NCI-H774 (cell line): ENCODE measurements at regions not wholly inside any gene's neighbourhood (a gene's known extent, or its start where the extent isn't known, plus 50 kb on each side); places are given as distances from the start of the nearest gene placed in this dataset.

Experiments
- DNase-seq: peaks from one replicate; lab custom pipeline; 2025; lab: John Stamatoyannopoulos, UW

DNA sequence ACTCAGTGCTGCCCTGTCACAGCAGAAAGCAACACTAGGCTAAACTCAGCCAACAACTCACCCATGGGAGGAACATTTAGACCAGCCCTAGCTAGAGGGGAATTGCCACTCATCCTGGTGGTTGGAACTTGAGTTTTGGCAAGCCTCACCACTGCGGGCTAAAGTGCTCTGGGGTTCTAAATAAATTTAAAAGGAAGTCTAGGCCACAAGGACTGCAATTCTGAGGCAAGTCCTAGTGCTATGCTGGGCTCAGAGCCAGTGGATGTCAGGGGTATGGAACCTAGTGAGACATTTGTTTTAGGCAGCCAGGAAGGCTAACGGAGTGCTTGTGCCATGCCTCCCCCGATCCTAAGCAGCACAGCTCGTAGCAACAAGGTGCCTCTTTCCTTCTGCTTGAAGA lies 78.0 kb downstream of the RGS13 start:
- no peak for DNase-seq

DNA sequence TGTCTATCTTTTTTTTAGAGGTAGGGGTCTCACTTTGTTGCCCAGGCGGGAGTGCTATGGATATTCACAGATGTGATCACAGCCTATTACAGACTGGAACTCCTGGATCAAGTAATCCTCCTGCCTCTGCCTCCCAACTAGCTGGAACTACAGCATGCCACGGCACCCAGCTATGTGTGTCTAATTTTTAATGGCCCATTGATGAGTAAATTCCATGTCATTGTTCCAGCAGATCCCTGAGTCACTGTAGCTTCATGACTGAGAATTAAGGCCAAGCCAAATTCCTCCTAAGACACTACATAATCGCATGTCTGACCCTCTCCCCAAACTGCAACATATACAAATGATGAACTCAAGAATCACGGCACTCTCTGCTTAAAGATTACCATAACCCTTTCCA lies 84.2 kb upstream of the RGS2 start:
- no peak for DNase-seq

DNA sequence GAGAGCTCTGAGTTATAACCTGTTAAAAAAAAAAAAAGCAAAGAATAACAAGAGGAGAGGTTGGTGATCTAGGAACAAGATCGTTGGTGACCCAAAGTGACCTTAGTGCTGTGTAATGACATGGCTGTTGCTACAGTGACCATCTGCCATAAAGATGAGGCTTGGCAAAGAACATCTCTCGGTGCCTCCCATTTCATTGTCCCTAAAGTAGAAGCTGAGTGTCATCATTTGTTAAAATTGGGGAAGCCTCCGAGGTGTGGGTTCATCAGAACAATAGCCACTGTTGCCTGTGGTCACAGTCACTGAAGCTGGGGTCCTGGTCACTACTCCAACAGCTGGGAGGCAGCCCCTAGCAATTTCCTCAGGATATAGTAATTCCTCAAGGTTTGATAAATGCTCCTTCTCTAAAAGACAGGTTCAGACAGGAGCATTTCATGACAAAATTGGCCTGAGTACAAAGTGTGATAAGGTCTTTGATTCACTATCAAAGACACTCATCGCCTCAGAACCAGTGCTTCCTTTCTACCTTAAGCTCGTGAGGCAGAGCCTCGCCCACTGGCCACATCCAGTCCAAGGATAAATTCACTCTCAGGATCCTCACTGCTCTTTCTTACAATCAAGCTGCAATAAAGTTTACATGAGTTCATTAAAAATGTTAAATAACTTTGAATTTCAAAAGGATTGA lies 81.9 kb upstream of the RGS2 start:
- no peak for DNase-seq

DNA sequence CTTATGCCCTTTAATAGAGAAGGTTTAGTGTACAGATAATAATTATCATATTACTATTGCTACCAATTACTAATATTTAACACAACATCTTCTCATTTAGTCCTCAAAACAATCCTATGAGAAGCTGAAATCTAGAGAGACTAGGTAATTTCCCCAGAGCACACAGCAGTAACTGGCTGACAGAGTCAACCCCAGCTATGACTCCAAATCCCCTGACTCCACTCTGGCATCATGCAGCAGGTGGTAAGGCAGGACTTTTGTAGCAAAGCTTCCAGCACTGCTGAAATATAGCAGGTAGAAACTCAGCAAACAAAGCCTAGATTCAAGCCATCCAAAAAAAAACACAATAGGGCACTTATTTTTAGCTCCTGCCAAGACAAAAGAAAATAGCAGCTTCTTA lies 79.3 kb upstream of the RGS2 start:
- no peak for DNase-seq

DNA sequence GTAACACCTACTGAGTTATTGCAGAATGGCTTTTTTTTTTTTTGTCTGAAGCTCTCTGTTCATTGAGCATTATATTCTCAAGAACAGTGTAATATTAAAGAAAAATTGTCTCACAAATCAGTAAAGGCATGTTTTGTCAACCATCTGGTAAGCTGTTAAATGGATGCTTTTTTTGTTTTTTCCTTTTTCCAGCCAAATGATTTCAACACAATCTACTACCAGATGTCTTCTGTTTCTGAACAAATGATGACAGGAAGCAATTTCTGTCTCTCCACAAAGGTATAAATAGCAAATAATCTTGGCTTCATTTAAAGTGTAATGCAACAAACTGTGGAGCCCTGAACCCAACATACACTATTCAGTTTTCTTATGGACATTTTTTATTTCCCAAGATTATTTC lies 78.6 kb upstream of the RGS2 start:
- no peak for DNase-seq

DNA sequence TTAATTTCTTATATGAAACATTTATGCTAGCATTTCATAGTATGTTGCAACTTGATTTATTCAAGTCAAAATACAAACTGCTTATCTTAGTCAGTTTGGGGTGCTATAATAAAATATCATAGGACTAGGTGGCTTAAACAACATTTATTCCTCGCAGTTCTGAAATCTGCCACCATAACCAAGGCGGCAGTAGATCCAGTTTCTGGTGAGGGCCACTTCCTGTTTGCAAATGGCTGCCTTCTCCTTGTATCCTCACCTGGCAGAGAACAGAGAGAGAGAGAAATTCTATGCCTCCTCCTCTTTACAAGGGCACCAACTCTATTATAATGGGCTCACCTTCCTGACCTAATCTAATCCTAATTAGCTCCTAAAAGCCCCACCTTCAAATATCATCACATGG lies 76.1 kb upstream of the RGS2 start:
- no peak for DNase-seq

DNA sequence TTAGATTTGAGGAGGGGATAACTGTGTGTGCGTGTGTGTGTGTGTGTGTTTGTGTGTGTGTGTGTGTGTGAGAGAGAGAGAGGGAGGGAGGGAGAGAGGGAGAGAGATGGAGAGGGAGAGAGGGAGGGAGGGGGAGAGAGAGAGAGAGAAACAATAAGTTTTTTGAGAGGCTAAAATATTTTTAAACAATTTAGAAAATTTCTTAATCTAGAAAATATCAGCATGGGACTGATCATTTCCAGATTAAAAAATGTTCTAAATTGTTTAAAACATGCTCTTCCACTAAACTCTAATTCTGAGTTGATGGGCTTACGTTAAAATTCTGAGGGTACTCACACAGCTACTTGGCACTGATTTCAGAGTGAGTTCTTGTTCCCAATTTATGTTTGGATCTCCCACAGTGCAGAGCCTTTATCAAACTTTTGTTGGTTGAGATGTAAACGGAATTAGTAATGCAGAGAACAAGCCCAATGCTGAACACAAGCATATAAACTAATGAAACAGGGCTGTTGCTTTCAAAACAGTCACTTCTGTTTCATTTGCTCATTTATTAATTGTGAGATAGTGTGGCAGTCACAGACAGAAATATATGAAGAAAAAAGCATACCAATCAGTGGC lies 73.4 kb upstream of the RGS2 start:
- no peak for DNase-seq

DNA sequence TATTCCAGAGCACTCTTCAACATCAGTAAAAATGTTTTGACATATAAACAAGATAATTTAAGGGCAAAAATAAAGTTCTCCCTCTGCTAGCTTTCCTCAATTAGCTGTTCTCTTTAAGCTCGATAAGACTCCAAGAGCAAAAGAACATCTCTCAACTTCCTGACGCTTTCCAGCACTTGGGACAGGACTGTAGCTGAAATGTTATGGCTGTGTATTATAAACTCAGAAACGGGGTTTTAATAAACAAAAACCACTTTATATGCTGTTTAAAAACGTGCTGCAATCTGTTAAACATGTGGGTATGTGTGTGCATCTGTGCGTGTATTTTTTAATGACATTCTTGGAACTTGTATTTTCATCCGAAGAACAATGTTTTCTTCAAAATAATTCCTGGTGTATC lies 71.5 kb upstream of the RGS2 start:
- no peak for DNase-seq

DNA sequence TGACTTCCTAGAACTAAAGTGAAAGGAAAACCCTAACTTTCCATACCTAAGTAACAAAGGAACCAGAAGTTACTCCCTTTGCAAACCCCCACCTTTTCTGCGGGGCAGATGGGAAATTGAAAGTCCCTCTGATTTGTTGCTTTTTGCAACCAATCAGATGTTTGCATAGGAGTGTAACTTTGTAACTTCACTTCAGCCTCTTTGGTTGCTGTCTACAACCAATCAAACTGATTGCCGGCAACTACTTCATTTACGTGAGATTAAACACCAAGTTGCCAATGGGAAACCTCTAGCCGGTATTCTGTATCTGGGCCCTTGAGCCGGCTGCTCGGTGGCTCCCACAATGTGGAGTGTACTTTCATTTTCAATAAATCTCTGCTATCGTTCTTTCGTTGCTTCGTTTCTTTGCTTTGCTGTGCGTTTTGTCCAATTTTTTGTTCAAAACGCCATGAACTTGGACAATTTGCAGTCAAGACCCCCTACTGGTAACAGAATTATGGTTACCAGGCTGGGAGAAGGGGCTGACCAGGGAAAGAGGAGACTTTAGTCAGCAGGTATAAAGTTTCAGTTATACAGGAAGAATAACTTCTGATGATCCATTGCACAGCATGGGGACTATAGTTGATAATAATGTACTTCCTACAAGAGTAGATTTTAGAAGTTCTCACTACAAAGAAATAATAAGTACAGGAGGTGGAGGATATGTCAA lies 69.2 kb upstream of the RGS2 start:
- DNase-seq: peak; percentile 25

DNA sequence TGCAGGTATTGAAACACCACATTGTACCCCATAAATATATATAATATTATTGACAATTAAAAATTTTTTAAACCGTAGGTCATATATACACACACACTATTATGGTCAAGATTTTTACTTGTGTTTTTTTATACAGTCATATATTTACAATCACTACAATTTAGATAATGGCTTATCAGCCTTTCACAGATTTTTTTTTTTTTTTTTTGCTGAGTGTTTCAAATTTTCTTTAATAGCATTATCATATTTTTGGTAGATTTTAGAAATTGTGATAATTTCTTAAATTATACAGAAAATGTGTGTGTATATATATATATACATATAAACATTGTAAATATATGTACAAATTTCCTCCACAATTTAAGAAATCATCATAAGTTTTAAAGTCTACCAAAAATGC lies 68.6 kb upstream of the RGS2 start:
- no peak for DNase-seq

DNA sequence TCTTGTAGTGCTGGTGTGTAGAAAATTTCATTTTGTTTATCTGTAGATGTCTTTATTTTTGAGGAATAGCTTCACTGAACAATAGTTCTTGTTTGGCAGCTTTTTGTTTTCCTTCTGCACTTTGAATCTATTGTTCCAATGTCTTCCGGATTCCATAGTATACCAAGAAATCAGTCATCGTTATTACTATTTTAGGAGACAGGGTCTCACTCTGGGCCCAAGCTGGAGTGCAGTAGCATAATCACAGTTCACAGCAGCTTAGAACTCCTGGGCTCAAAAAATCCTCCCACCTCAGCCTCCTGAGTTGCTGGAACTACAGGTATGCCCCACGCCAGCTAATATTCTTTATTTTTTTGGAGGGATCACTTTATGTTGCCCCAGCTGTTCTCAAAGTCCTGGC lies 67.7 kb upstream of the RGS2 start:
- DNase-seq: no peak

DNA sequence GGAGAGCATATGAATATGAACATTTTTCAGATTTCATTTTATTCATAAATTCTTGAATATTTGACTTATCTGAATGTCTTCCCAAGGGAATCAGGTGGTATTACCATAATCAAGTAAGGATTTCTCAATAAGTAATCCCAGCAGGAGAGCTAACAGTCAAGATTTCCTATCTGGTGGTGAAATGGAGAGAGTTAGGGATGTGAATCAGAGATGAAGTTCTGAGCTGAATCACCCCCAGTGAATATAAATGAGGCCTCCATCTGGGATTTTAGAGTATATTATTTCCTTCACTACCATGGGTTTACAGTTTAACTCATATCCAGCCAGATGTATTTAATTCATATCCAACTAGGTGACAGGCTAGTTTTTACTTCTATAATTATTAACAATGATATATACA lies 61.5 kb upstream of the RGS2 start:
- DNase-seq: no peak

DNA sequence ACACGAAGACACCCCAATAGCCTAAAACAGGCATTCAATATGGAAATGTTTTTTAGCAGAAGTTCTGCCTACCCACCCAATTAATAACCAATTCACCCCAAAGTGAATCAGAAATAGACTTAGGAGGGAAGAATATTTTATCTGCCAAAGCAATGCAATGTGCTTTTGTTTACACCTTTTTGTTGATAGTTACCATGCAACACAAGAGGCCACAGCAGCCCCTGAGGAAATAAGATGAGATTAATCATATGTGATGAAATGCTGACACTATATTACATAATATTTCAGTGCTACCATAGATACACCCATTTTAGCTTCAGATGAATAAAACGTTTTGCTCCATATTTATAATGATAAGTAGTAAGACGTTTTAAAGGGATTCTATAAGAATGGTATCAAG lies 60.9 kb upstream of the RGS2 start:
- DNase-seq: no peak

DNA sequence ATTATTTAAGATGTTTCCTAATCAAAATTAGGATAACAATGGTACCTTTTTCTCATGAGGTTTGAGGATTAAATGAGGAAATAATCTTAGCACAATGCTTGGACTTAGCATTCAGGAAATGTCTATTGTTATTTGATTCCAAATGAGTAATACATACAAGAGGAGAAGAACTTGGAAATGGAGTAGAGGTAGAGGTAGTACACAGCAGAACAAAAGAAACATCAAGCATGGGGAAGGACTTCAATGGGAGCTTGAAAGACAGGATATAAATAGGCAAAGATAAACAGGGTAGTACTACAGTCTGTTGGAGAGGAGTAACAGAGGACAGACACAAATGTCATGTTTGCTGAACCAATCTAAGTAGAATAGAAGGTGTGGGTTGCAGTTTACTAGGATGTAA lies 59.5 kb upstream of the RGS2 start:
- DNase-seq: peak; percentile 49

DNA sequence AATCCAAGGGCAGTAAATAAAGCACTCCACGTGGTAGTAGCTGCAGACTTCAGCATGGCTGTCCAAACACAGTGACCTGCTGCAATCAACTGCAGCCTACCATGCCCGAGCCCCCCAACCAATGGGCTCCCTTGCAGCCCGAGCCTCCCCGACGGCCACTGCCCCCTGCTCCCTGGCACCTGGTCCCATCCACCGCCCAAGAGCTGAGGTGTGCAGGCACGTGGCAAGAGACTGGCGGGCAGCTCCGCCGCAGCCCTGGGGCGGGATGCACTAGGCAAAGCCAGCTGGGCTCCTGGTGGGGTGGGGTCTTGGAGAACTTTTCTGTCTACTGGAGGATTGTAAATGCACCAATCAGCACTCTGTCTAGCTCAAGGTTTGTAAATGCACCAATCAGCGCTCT lies 57.6 kb upstream of the RGS2 start:
- DNase-seq: no peak

DNA sequence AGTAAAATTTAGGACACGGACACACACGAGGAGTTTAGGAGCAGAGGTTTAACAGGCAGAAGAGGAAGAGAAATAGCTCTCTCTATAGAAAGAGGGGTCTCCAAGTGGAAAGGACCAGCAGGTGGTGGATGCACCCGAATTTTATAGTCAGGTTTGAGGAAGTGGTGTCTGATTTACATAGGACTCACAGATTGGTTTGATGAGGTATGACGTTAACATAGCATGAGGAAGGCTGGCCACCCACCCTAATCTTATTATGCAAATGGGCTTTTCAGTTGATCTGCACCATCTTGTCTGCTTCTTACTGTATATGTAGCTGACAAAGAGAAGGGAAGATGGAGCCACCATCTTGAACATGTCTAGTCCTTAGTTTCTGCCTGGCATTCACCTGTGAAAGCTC lies 52.5 kb upstream of the RGS2 start:
- DNase-seq: no peak

DNA sequence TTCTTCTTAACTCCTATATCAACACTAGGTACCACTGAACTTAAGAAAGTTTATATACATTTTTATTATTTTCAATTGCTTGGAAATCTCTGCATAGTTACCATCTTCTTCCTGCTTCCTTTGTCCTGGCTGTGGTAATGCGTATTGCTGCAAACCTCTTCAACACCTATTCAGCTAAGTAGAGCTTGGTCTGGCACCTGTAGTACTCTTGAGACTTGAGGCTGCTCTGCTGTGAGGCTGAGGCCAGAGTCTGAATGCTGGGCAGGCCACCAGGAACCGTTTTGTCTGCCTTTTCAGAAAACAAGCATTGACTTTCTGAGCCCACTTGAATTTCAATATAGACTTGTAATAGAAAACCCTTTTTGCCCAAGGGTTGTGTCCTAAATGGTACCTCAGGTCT lies 52.0 kb upstream of the RGS2 start:
- no peak for DNase-seq

DNA sequence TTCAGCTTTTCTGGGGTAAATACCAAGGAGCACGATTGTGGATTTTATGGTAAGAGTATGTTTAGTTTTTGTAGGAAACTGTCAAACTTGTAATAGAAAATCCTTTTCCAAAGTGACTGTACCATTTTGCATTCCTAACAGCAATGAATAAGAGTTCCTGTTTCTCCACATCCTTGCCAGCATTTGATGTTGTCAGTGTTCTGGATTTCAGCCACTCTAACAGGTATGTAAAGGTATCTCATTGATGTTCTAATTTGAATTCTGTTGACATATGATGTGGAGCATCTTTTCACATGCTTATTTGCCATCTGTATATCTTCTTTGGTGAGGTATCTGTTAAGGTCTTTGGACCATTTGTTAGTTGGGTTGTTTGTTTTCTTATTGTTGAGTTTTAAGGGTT lies 50.3 kb upstream of the RGS2 start:
- no peak for DNase-seq
